SU-DHL-6 (cell line): ENCODE measurements at regions not wholly inside any gene's neighbourhood (a gene's known extent, or its start where the extent isn't known, plus 50 kb on each side); places are given as distances from the start of the nearest gene placed in this dataset.

Experiments used
- H2AFZ ChIP-seq: fragments of 200-600 bp; sonication (generic); 2 replicates; pipeline ENCODE4 v1.6.1; 2014; ENCODE audit warnings: low read depth, mild to moderate bottlenecking, moderate library complexity, mixed read lengths, antibody characterized with exemption, low read length; ENCODE audit not compliant: severe bottlenecking
- H3F3A ChIP-seq: fragments of 200-600 bp; shearing (Covaris generic); 2 replicates; pipeline ENCODE4 v1.6.0; 2016; ENCODE audit warnings: antibody characterized with exemption, mild to moderate bottlenecking; ENCODE audit not compliant: insufficient read depth
- H3K27ac ChIP-seq: fragments of 200-600 bp; sonication (generic); 2 replicates; pipeline ENCODE4 v1.5.1; 2016; ENCODE audit warnings: low read depth, mild to moderate bottlenecking, low read length, moderate library complexity, mixed read lengths
- H3K27me3 ChIP-seq: fragments of 200-600 bp; sonication (generic), shearing (Covaris generic); 2 replicates; pipeline ENCODE4 v1.6.0; 2014; ENCODE audit warnings: mild to moderate bottlenecking, low read length
- H3K36me3 ChIP-seq: fragments of 200-600 bp; sonication (generic); 2 replicates; pipeline ENCODE4 v1.6.1; 2014; ENCODE audit warnings: mild to moderate bottlenecking, low read length, mixed read lengths
- H3K4me2 ChIP-seq: fragments of 300-600, 200-600 bp; shearing (Covaris generic), sonication (generic); 2 replicates; pipeline ENCODE4 v1.6.0; 2014; ENCODE audit warnings: low read length, low read depth, mild to moderate bottlenecking; ENCODE audit not compliant: poor library complexity, severe bottlenecking
- H3K4me3 ChIP-seq: fragments of 200-600 bp; sonication (generic); 2 replicates; pipeline ENCODE4 v1.5.1; 2014; ENCODE audit warnings: antibody characterized with exemption, low read length, mild to moderate bottlenecking, mixed read lengths; ENCODE audit not compliant: insufficient read depth, poor library complexity, severe bottlenecking
- H3K79me2 ChIP-seq: fragments of 200-600 bp; sonication (generic); 2 replicates; pipeline ENCODE4 v1.6.1; 2014; ENCODE audit warnings: mild to moderate bottlenecking, low read length, moderate library complexity; ENCODE audit not compliant: insufficient read depth
- H3K9ac ChIP-seq: fragments of 200-600 bp; sonication (generic); 2 replicates; pipeline ENCODE4 v1.7.0; 2014; ENCODE audit warnings: mild to moderate bottlenecking, low read length
- H3K9me2 ChIP-seq: fragments of 200-600 bp; sonication (generic); replicated peaks from 2 replicates; pipeline ENCODE4 v1.6.1; 2014; ENCODE audit warnings: low read length; ENCODE audit not compliant: insufficient read depth
- H3K9me3 ChIP-seq: fragments of 200-600 bp; sonication (generic); 2 replicates; pipeline ENCODE4 v1.6.1; 2014; ENCODE audit warnings: low read length, mixed read lengths; ENCODE audit not compliant: insufficient read depth
- H4K20me1 ChIP-seq: fragments of 200-600 bp; sonication (generic); 2 replicates; pipeline ENCODE4 v1.6.1; 2014; ENCODE audit warnings: low read depth, mild to moderate bottlenecking, antibody characterized with exemption, low read length, moderate library complexity, mixed read lengths
- CTCF ChIP-seq: fragments of 200-600 bp; sonication (generic); IDR thresholded peaks from one replicate; pipeline ENCODE4 v1.5.1; 2017; ENCODE audit warnings: antibody characterized with exemption, mild to moderate bottlenecking, low read length, moderate library complexity; ENCODE audit not compliant: insufficient read depth, poor library complexity, severe bottlenecking
- EZH2phosphoT487 ChIP-seq: fragments of 200-600 bp; sonication (generic), shearing (Covaris generic); conservative IDR thresholded peaks from 2 replicates; pipeline ENCODE4 v1.6.1; 2018; ENCODE audit warnings: mild to moderate bottlenecking, antibody characterized with exemption, low read length, moderate library complexity, mixed read lengths

- H3K9me3 ChIP-seq: no peaks in the 10 kb centered on the region
- H3K9me2 ChIP-seq: no peaks in the 10 kb centered on the region
- H3K4me3 ChIP-seq: no peak overlapping the region
- no peaks in the 10 kb centered on the region for H4K20me1 ChIP-seq
- H3K36me3 ChIP-seq: no peaks in the 10 kb centered on the region
- no peak overlapping the region for H3K4me2 ChIP-seq
- no peak for TF ChIP-seq EZH2phosphoT487
- no peak for TF ChIP-seq CTCF
- H3K27ac ChIP-seq: no peak overlapping the region
- 0 out of 2 replicates have a peak, but pooled peaks cover 3% of the 10 kb centered on the region for H3K27me3 ChIP-seq
- H2AFZ ChIP-seq: no peak overlapping the region
- H3K9ac ChIP-seq: no peak overlapping the region
- no peaks in the 10 kb centered on the region for H3K79me2 ChIP-seq
- no peaks in the 10 kb centered on the region for H3F3A ChIP-seq
Measured at GRCh38 chr9:117787746-117788145, 83.5 kb downstream of the TLR4 start.

GRCh38 chr9:117795271-117795670 lies 91.1 kb downstream of the TLR4 start:
- Histone ChIP-seq H3K4me3 (no peak overlapping the region), H3K27me3 (0 out of 2 replicates have a peak, but pooled peaks cover 3% of the 10 kb centered on the region), H3K9me2 (no peaks in the 10 kb centered on the region), H3K36me3 (no peaks in the 10 kb centered on the region), H3K9ac (no peak overlapping the region), H2AFZ (no peak overlapping the region), H3K9me3 (no peaks in the 10 kb centered on the region), H3K27ac (no peak overlapping the region), H4K20me1 (no peaks in the 10 kb centered on the region), H3K4me2 (no peak overlapping the region), H3F3A (no peaks in the 10 kb centered on the region), H3K79me2 (no peaks in the 10 kb centered on the region)
- TF ChIP-seq CTCF: no peak
- no peak for TF ChIP-seq EZH2phosphoT487

GRCh38 chr9:117796681-117797080 lies 92.5 kb downstream of the TLR4 start:
- no peak overlapping the region for H3K4me2 ChIP-seq
- H3K79me2 ChIP-seq: no peaks in the 10 kb centered on the region
- no peak overlapping the region for H3K4me3 ChIP-seq
- H3K9ac ChIP-seq: no peak overlapping the region
- no peaks in the 10 kb centered on the region for H4K20me1 ChIP-seq
- no peaks in the 10 kb centered on the region for H3F3A ChIP-seq
- no peak for TF ChIP-seq CTCF
- no peak for TF ChIP-seq EZH2phosphoT487
- H2AFZ ChIP-seq: no peak overlapping the region
- H3K9me2 ChIP-seq: no peaks in the 10 kb centered on the region
- no peak overlapping the region for H3K27ac ChIP-seq
- no peaks in the 10 kb centered on the region for H3K36me3 ChIP-seq
- no peaks in the 10 kb centered on the region for H3K9me3 ChIP-seq
- 0 out of 2 replicates have a peak, but pooled peaks cover 3% of the 10 kb centered on the region for H3K27me3 ChIP-seq

- H3F3A ChIP-seq: no peaks in the 10 kb centered on the region
- no peaks in the 10 kb centered on the region for H3K79me2 ChIP-seq
- no peaks in the 10 kb centered on the region for H3K36me3 ChIP-seq
- no peak overlapping the region for H3K9ac ChIP-seq
- no peaks in the 10 kb centered on the region for H3K9me2 ChIP-seq
- no peaks in the 10 kb centered on the region for H3K9me3 ChIP-seq
- H3K27ac ChIP-seq: no peak overlapping the region
- TF ChIP-seq EZH2phosphoT487 (no peak), CTCF (no peak)
- H3K4me2 ChIP-seq: no peak overlapping the region
- no peak overlapping the region for H3K4me3 ChIP-seq
- H4K20me1 ChIP-seq: no peaks in the 10 kb centered on the region
- no peaks in the 10 kb centered on the region for H3K27me3 ChIP-seq
- no peak overlapping the region for H2AFZ ChIP-seq
Measured at GRCh38 chr9:117800389-117800788, 96.2 kb downstream of the TLR4 start.
